K562 (cell line): ENCODE measurements at regions not wholly inside any gene's neighbourhood (a gene's known extent, or its start where the extent isn't known, plus 50 kb on each side); places are given as distances from the start of the nearest gene placed in this dataset.

ENCODE experiments used
- ATAC-seq: fragments of 200-7000 bp; cut with Tn5 transposase; 3 replicates; pipeline ENCODE4 v1.9.1; 2020; ENCODE audit warnings: moderate library complexity
- BruUV-seq: library from RNA; stranded (reverse); fragments of 400-500 nt; replicated peaks from 2 replicates; lab custom pipeline; 2021; lab: Mats Ljungman, UMichigan
- CTCF ChIA-PET: fragments of 300-600 bp; formaldehyde crosslinking; extraction: SDS; loops from one replicate; lab custom pipeline; 2021; ENCODE audit warnings: low intra/inter-chr PET ratio; lab: Yijun Ruan, JAX
- POLR2A ChIA-PET: fragments of 300-600, 350-650 bp; sonication (Branson Sonifier 250); formaldehyde crosslinking; extraction: SDS; loops from one replicate; lab custom pipeline; 2021; ENCODE audit warnings: antibody characterized with exemption, inconsistent platforms; lab: Yijun Ruan, JAX
- DNase-seq, 4 experiments: peaks; one replicate each; pipeline versions ENCODE4 v3.0.0 to v3.0.0-alpha.2; 2011 to 2018; ENCODE audit warnings: low spot score in 3 of 4, mixed read lengths in 3 of 4; ENCODE audit errors: extremely low read depth in 1 of 4
- FAIRE-seq: peaks from 2 replicates; lab custom pipeline; 2011; peaks lifted over from hg19 to GRCh38; lab: Jason Lieb, UNC
- H2AFZ ChIP-seq: 2 replicates; pipeline ENCODE4 v1.6.0; 2011; ENCODE audit warnings: low read depth, low read length, control low read depth, inconsistent platforms
- H3K27ac ChIP-seq: fragments of 200-600 bp; 3 replicates; pipeline ENCODE4 v1.8.0; 2011; ENCODE audit warnings: low read depth, mild to moderate bottlenecking, control low read depth, inconsistent platforms, low read length, moderate library complexity, mixed read lengths; ENCODE audit errors: extremely low read depth
- H3K27me3 ChIP-seq, 2 experiments: fragments of 300-600 bp in 1 of 2; 2 replicates in 1 of 2; 3 replicates in 1 of 2; pipeline versions ENCODE4 v1.6.0 to v1.8.0; 2011; ENCODE audit warnings: inconsistent platforms in 2 of 2, low read length in 2 of 2, mild to moderate bottlenecking in 1 of 2, mixed read lengths in 1 of 2, moderate library complexity in 1 of 2; ENCODE audit not compliant: control insufficient read depth in 2 of 2, insufficient read depth in 2 of 2
- H3K36me3 ChIP-seq: fragments of 300-600 bp; 3 replicates; pipeline ENCODE4 v1.8.0; 2011; ENCODE audit warnings: mild to moderate bottlenecking, low read length, inconsistent platforms; ENCODE audit not compliant: control insufficient read depth, insufficient read depth
- H3K4me1 ChIP-seq, 2 experiments: fragments of 200-600 bp in 1 of 2; replicated peaks in 1 of 2; 2 replicates in 1 of 2; 3 replicates in 1 of 2; pipeline versions ENCODE4 v1.5.1 to v1.8.0; 2011; ENCODE audit warnings: inconsistent platforms in 2 of 2, low read length in 2 of 2, mild to moderate bottlenecking in 1 of 2, mixed read lengths in 1 of 2, moderate library complexity in 1 of 2; ENCODE audit not compliant: control insufficient read depth in 2 of 2, insufficient read depth in 2 of 2
- H3K4me2 ChIP-seq: 2 replicates; pipeline ENCODE4 v1.6.1; 2011; ENCODE audit warnings: low read length, control low read depth, inconsistent platforms, mixed read lengths; ENCODE audit not compliant: insufficient read depth
- H3K4me3 ChIP-seq: fragments of 200-600 bp; sonication (generic), shearing (Covaris generic); 2 replicates; pipeline ENCODE4 v1.5.1; 2016; ENCODE audit warnings: control low read depth, inconsistent platforms
- H3K79me2 ChIP-seq: fragments of 200-600 bp; 3 replicates; pipeline ENCODE4 v1.8.0; 2011; ENCODE audit warnings: low read length, inconsistent platforms; ENCODE audit not compliant: control insufficient read depth, insufficient read depth
- H3K9ac ChIP-seq, 2 experiments: 2 replicates each; pipeline versions ENCODE4 v1.6.0 to v1.6.1; 2011; ENCODE audit warnings: low read depth in 2 of 2, low read length in 2 of 2, control low read depth in 1 of 2, inconsistent platforms in 1 of 2, mild to moderate bottlenecking in 1 of 2, mixed read lengths in 1 of 2; ENCODE audit not compliant: insufficient read depth in 1 of 2
- H3K9me1 ChIP-seq: one replicate; pipeline ENCODE4 v1.6.0; 2011; ENCODE audit warnings: inconsistent platforms, mild to moderate bottlenecking, low read length, moderate library complexity; ENCODE audit not compliant: control insufficient read depth, insufficient read depth
- H3K9me3 ChIP-seq: replicated peaks from 2 replicates; pipeline ENCODE4 v1.5.1; 2011; ENCODE audit warnings: low read depth, low read length, inconsistent platforms; ENCODE audit not compliant: control insufficient read depth, insufficient read depth
- H4K20me1 ChIP-seq: replicated peaks from 2 replicates; pipeline ENCODE4 v1.6.1; 2011; ENCODE audit warnings: low read length, inconsistent platforms, mixed read lengths; ENCODE audit not compliant: control insufficient read depth, insufficient read depth
- CHD1 ChIP-seq: fragments of 200-600 bp; sonication (generic); IDR thresholded peaks from one replicate; pipeline ENCODE4 v1.6.1; 2012; ENCODE audit warnings: mild to moderate bottlenecking, moderate library complexity, low read length, inconsistent platforms
- GTF2A2 ChIP-seq: IDR thresholded peaks from 2 replicates; pipeline ENCODE4 v1.6.1; 2016; ENCODE audit warnings: mild to moderate bottlenecking, missing genetic modification characterization, missing compliant biosample characterization
- HDAC8 ChIP-seq: fragments of 450-650 bp; IDR thresholded peaks from 2 replicates; pipeline ENCODE4 v1.6.1; 2016; ENCODE audit warnings: mild to moderate bottlenecking, missing genetic modification characterization, moderate library complexity, missing compliant biosample characterization
- KDM1A ChIP-seq, 2 experiments: fragments of 450-650 bp; IDR thresholded peaks; 2 replicates each; pipeline ENCODE4 v1.6.1; 2016; ENCODE audit warnings: mild to moderate bottlenecking in 2 of 2
- NONO ChIP-seq, 2 experiments: fragments of 200-400 bp in 1 of 2; fragments of 450-650 bp in 1 of 2; formaldehyde crosslinking in 1 of 2; IDR thresholded peaks; 2 replicates each; pipeline ENCODE4 v1.6.1; 2017; ENCODE audit warnings: low read depth in 2 of 2, mild to moderate bottlenecking in 2 of 2, moderate library complexity in 2 of 2, low read length in 1 of 2
- RAD51 ChIP-seq: fragments of 450-650 bp; IDR thresholded peaks from 2 replicates; pipeline ENCODE4 v1.7.1; 2016; ENCODE audit warnings: low read depth, mild to moderate bottlenecking, borderline replicate concordance
- RHOXF2B ChIP-seq: fragments of 250-450 bp; sonication (Bioruptor Pico); conservative IDR thresholded peaks from 2 replicates; pipeline ENCODE4 v1.5.1; 2021
- ZFP36 ChIP-seq: fragments of 150-350 bp; IDR thresholded peaks from 2 replicates; pipeline ENCODE4 v1.6.1; 2018; ENCODE audit warnings: low read length, low read depth; ENCODE audit not compliant: partially characterized antibody
- ZNF280B ChIP-seq: fragments of 250-450 bp; sonication (Bioruptor Pico); IDR thresholded peaks from 2 replicates; pipeline ENCODE4 v1.5.1; 2021; ENCODE audit warnings: mild to moderate bottlenecking
- ZNF3 ChIP-seq: fragments of 250-450 bp; sonication (Bioruptor Pico); IDR thresholded peaks from 2 replicates; pipeline ENCODE4 v1.5.0; 2021; ENCODE audit warnings: mild to moderate bottlenecking, moderate library complexity
- WGBS: fragments of 100-300 bp; shearing (Covaris generic); methylation state at CpG from one replicate; pipeline ENCODE4 v1.1.6; 2016; ENCODE audit warnings: low coverage, mixed read lengths; ENCODE audit not compliant: insufficient coverage; ENCODE audit errors: missing lambda C conversion rate; 5-methylcytosine and 5-hydroxymethylcytosine counted together
- in situ Hi-C: fragments of 300-500 bp; cut with MboI; formaldehyde crosslinking; loops from 4 replicates; pipeline ENCODE4 v1.15.0; 2018; ENCODE audit warnings: inconsistent platforms, mixed read lengths
- intact Hi-C: fragments of 100-400 bp; cut with micrococcal nuclease; formaldehyde crosslinking; loops from 2 replicates; pipeline ENCODE4 v1.14.2; 2022
- TF ChIP-seq, protein P1 (sequence below): fragments of 200-800 bp; sonication (Bioruptor generic); IDR thresholded peaks from 2 replicates; pipeline ENCODE4 v1.6.1; 2017; ENCODE audit warnings: missing genetic modification characterization, missing compliant biosample characterization
- TF ChIP-seq, protein P2 (sequence below), 2 experiments: fragments of 450-650 bp in 1 of 2; sonication (generic) in 1 of 2; formaldehyde crosslinking in 1 of 2; IDR thresholded peaks; 2 replicates each; pipeline versions ENCODE4 v1.7.1 to v1.9.0; 2016 to 2022; ENCODE audit warnings: inconsistent platforms in 1 of 2, mild to moderate bottlenecking in 1 of 2, missing genetic modification reagents in 1 of 2

- Histone ChIP-seq H3K9me3 (no peaks in the 10 kb centered on the region), H3K27me3 (no peaks in the 10 kb centered on the region), H3K27ac (no peak overlapping the region), H2AFZ (no peak overlapping the region), H4K20me1 (no peaks in the 10 kb centered on the region), H3K9ac (no peak overlapping the region), H3K36me3 (no peaks in the 10 kb centered on the region), H3K4me3 (no peak overlapping the region), H3K9me1 (no peaks in the 10 kb centered on the region), H3K79me2 (no peaks in the 10 kb centered on the region), H3K4me2 (no peak overlapping the region), H3K4me1 (no peaks in the 10 kb centered on the region)
- 0% methylated on average over 5 of the region's 5 CpGs for WGBS
- intact Hi-C loops, result no loop called here
- no TSS peak for BruUV-seq
- in situ Hi-C loops, result no loop called here
- CTCF ChIA-PET, result no interaction called here
- FAIRE-seq (no peak), DNase-seq (no peak), ATAC-seq (no peak)
- POLR2A ChIA-PET, result no interaction called here
- TF ChIP-seq RAD51, result no peak
- no peak for TF ChIP-seq ZNF3 (CRISPR knock-in tag)
- no peak for TF ChIP-seq HDAC8 (tag)
- TF ChIP-seq, protein P1, sequence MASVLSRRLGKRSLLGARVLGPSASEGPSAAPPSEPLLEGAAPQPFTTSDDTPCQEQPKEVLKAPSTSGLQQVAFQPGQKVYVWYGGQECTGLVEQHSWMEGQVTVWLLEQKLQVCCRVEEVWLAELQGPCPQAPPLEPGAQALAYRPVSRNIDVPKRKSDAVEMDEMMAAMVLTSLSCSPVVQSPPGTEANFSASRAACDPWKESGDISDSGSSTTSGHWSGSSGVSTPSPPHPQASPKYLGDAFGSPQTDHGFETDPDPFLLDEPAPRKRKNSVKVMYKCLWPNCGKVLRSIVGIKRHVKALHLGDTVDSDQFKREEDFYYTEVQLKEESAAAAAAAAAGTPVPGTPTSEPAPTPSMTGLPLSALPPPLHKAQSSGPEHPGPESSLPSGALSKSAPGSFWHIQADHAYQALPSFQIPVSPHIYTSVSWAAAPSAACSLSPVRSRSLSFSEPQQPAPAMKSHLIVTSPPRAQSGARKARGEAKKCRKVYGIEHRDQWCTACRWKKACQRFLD (CRISPR knock-in tag), result no peak
- no peak for TF ChIP-seq CHD1
- no peak for TF ChIP-seq NONO (IDR thresholded peaks at IDR 0.05; ENCODE audit: low read depth in 2 of 2, low read length in 1 of 2)
- no peak for TF ChIP-seq ZFP36
- TF ChIP-seq RHOXF2B (CRISPR knock-in tag), result no peak
- no peak for TF ChIP-seq KDM1A (IDR thresholded peaks at IDR 0.05)
- no peak for TF ChIP-seq GTF2A2 (tag)
- TF ChIP-seq, protein P2, sequence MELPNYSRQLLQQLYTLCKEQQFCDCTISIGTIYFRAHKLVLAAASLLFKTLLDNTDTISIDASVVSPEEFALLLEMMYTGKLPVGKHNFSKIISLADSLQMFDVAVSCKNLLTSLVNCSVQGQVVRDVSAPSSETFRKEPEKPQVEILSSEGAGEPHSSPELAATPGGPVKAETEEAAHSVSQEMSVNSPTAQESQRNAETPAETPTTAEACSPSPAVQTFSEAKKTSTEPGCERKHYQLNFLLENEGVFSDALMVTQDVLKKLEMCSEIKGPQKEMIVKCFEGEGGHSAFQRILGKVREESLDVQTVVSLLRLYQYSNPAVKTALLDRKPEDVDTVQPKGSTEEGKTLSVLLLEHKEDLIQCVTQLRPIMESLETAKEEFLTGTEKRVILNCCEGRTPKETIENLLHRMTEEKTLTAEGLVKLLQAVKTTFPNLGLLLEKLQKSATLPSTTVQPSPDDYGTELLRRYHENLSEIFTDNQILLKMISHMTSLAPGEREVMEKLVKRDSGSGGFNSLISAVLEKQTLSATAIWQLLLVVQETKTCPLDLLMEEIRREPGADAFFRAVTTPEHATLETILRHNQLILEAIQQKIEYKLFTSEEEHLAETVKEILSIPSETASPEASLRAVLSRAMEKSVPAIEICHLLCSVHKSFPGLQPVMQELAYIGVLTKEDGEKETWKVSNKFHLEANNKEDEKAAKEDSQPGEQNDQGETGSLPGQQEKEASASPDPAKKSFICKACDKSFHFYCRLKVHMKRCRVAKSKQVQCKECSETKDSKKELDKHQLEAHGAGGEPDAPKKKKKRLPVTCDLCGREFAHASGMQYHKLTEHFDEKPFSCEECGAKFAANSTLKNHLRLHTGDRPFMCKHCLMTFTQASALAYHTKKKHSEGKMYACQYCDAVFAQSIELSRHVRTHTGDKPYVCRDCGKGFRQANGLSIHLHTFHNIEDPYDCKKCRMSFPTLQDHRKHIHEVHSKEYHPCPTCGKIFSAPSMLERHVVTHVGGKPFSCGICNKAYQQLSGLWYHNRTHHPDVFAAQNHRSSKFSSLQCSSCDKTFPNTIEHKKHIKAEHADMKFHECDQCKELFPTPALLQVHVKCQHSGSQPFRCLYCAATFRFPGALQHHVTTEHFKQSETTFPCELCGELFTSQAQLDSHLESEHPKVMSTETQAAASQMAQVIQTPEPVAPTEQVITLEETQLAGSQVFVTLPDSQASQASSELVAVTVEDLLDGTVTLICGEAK (IDR thresholded peaks at IDR 0.05), result no peak
- TF ChIP-seq, protein P2 (CRISPR knock-in tag; IDR thresholded peaks at IDR 0.05), result no peak
- TF ChIP-seq ZNF280B (CRISPR knock-in tag), result no peak
Measured at GRCh38 chr6:21529431-21529830, 64.1 kb upstream of the SOX4 start.
